Breast epithelium (tissue), 3 donors: ENCODE measurements at regions not wholly inside any gene's neighbourhood (a gene's known extent, or its start where the extent isn't known, plus 50 kb on each side); places are given as distances from the start of the nearest gene placed in this dataset.

Source experiments
- CTCF ChIP-seq, 3 donors: fragments of 450-650 bp; IDR thresholded peaks; one replicate each; pipeline ENCODE4 v1.5.1; 2016 to 2017; ENCODE audit warnings: antibody characterized with exemption in 3 of 3, mild to moderate bottlenecking in 3 of 3, moderate library complexity in 3 of 3
- POLR2A ChIP-seq: fragments of 450-650 bp; IDR thresholded peaks from one replicate; pipeline ENCODE4 v1.6.1; 2016; ENCODE audit warnings: antibody characterized with exemption, mild to moderate bottlenecking, moderate library complexity
- POLR2AphosphoS5 ChIP-seq, 3 donors: sonication (generic); formaldehyde crosslinking; IDR thresholded peaks; one replicate each; pipeline ENCODE4 v1.6.1; 2017; ENCODE audit warnings: antibody characterized with exemption in 3 of 3

- TF ChIP-seq CTCF (IDR thresholded peaks at IDR 0.05) = no peak
- TF ChIP-seq POLR2A = no peak
- no peak for TF ChIP-seq POLR2AphosphoS5 (IDR thresholded peaks at IDR 0.05)
Observed at GRCh38 chr14:84456946-84457345, 1073.0 kb upstream of the FLRT2 start.
